ENCODE measurements at regions not wholly inside any gene's neighbourhood (a gene's known extent, or its start where the extent isn't known, plus 50 kb on each side); places are given as distances from the start of the nearest gene placed in this dataset.

DNA sequence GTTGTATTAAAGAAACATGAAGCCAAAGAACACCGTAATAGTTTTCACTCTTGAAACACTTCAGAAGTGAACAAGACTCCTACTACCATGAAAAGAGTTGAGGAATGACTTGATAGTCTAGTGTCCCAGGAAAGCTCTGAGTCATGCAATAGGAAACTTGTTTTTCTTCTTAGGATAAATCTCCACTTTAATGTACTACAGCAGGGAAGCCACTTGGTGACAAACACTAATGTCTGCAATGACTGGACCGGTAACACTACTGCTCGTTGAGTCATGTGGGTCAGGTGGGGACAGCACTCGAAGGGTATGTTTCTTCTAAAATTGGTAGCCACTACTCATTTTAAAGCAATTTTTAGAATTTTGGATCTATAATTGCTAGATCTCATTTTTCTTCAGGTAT lies 291.7 kb upstream of the CNTN3 start:
- no peak for TF ChIP-seq CTCF (IDR thresholded peaks at IDR 0.05)
- no peak for TF ChIP-seq POLR2AphosphoS5 (IDR thresholded peaks at IDR 0.05)
- TF ChIP-seq POLR2A (IDR thresholded peaks at IDR 0.05; ENCODE audit: low read depth): no peak
